Heart left ventricle (tissue), 16 donors: ENCODE measurements at regions not wholly inside any gene's neighbourhood (a gene's known extent, or its start where the extent isn't known, plus 50 kb on each side); places are given as distances from the start of the nearest gene placed in this dataset.

Experiments used
- ATAC-seq, 4 donors: fragments of 200-7000 bp; cut with Tn5 transposase; one replicate each; pipeline ENCODE4 v1.9.1; 2020 to 2022; ENCODE audit warnings: moderate library complexity in 4 of 4, mild to moderate bottlenecking in 3 of 4, moderate number of reproducible peaks in 1 of 4
- DNase-seq, 5 donors: peaks; one replicate each; pipeline ENCODE4 v3.0.0-alpha.2; 2020
- H3K27ac ChIP-seq, 12 donors: fragments of 200-600 bp; sonication (generic) in 4 of 12; one replicate each; pipeline versions ENCODE4 v1.5.0 to v1.8.0; 2016 to 2022; ENCODE audit warnings: mild to moderate bottlenecking in 2 of 12
- H3K27me3 ChIP-seq, 9 donors: fragments of 200-600 bp; sonication (generic) in 2 of 9; one replicate each; pipeline versions ENCODE4 v1.5.1 to v1.8.0; 2016 to 2022; ENCODE audit warnings: mild to moderate bottlenecking in 3 of 9
- H3K36me3 ChIP-seq, 9 donors: fragments of 200-600 bp; sonication (generic) in 2 of 9; one replicate each; pipeline versions ENCODE4 v1.5.0 to v1.8.0; 2018 to 2022; ENCODE audit warnings: mild to moderate bottlenecking in 2 of 9
- H3K4me1 ChIP-seq, 12 donors: fragments of 200-600 bp; sonication (generic) in 4 of 12; one replicate each; pipeline versions ENCODE4 v1.5.0 to v1.8.0; 2016 to 2022; ENCODE audit warnings: mild to moderate bottlenecking in 3 of 12
- H3K4me3 ChIP-seq, 12 donors: fragments of 200-600 bp; sonication (generic) in 4 of 12; one replicate each; pipeline versions ENCODE4 v1.5.0 to v1.8.0; 2017 to 2022; ENCODE audit warnings: mild to moderate bottlenecking in 9 of 12, moderate library complexity in 4 of 12
- H3K9me3 ChIP-seq, 12 donors: fragments of 200-600 bp; sonication (generic) in 4 of 12; one replicate each; pipeline versions ENCODE4 v1.5.0 to v1.8.0; 2016 to 2022; ENCODE audit warnings: mild to moderate bottlenecking in 1 of 12
- CTCF ChIP-seq, 12 donors: fragments of 200-600 bp; sonication (generic) in 4 of 12; IDR thresholded peaks; one replicate each; pipeline versions ENCODE4 v1.5.0 to v1.8.0; 2018 to 2022; ENCODE audit warnings: antibody characterized with exemption in 12 of 12, mild to moderate bottlenecking in 5 of 12
- POLR2A ChIP-seq, 2 donors: fragments of 450-650 bp; IDR thresholded peaks; one replicate each; pipeline ENCODE4 v1.6.1; 2017; ENCODE audit warnings: antibody characterized with exemption in 2 of 2, mild to moderate bottlenecking in 2 of 2, moderate library complexity in 2 of 2
- WGBS, 4 donors: extraction: QIAGEN DNeasy Blood & Tissue Kit in 2 of 4; methylation state at CpG; one replicate each; pipeline versions ENCODE4 v1.1.5 to v1.1.7; 2013 to 2018; 5-methylcytosine and 5-hydroxymethylcytosine counted together
- intact Hi-C, 10 donors: fragments of 100-400 bp; cut with DNase I; formaldehyde crosslinking; loops; one replicate each; pipeline versions ENCODE4 v1.11.1 to v1.14.2; 2022
- donor health status: ischemic (EF 13 %, LVEDD 7.1; RV severe dilation, severe dysfunction).
- donor health status: healthy with polysubstance abuse.
- donor health status: DM: no; HTN: yes; CAD: no.
- donor health status: DM: no; HTN: no; CAD: no.
- donor health status: ischemic (EF 25% LVEDD 6.9; RV normal size, moderate dysfunction).
- donor health status: ischemic (EF 25% LVEDD 5.7; RV mildly dilated, moderate dysfunction).
- donor health status: healthy.
- donor health status: DM: yes; HTN: yes; CAD: no.
- donor health status: ischemic (EF 35%, LVEDD 5.7; RV mildly dilated, moderate dysfunction).
- donor health status: nonischemic (EF 11% LVEDD 7.7; RV severe dilation, severe dysfunction).
- donor health status: DM: yes; HTN: yes; CAD: no.
- donor health status: PGD.
- donor health status: ischemic (EF 29% LVEDD 5.4; RV normal size, mild dysfunction).
- donor health status: nonischemic (EF 23%, LVEDD 6.1; RV moderate dilation, normal function).

- no peak overlapping the region for H3K4me3 ChIP-seq
- DNase-seq, result no peak
- WGBS, 4 donors, result 92 to 93% (median 92%) methylated on average over 5 of the region's 5 CpGs
- H3K36me3 ChIP-seq, result no peaks in the 10 kb centered on the region
- H3K27me3 ChIP-seq, result no peaks in the 10 kb centered on the region
- ATAC-seq, result no peak
- intact Hi-C loops, result no loop called here
- H3K27ac ChIP-seq, result no peak overlapping the region
- no peak for TF ChIP-seq CTCF (IDR thresholded peaks at IDR 0.05)
- TF ChIP-seq POLR2A (IDR thresholded peaks at IDR 0.05), result no peak
- H3K4me1 ChIP-seq, result no peaks in the 10 kb centered on the region
- H3K9me3 ChIP-seq, result peaks cover 0 to 5% (median 0%) of the 10 kb centered on the region in 12 donors
These were observed 87.4 kb upstream of the FAM169A start for GRCh38 chr5:74953554-74953936.

DNA sequence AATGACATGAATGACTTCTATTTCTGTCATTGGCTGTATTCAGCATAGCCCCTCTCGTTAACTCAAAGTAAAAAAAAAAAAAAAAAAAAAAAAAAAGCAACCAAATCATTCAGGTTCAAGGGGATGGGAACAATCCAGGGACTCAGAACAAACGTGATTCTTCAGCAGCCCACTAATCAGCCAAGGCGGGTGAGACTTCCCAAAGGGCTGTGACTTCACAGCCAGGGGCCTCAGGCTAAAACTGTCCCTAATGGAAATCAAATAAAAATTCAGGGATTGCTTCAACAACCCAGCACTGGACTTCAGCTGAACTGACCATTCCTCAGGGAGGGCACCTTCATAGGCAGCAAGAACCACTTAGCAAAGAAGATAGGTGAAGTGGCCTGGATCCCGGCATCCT, 86.2 kb upstream of the FAM169A start:
- TF ChIP-seq POLR2A (IDR thresholded peaks at IDR 0.05) (no peak), CTCF (IDR thresholded peaks at IDR 0.05) (no peak)
- no peaks in the 10 kb centered on the region for H3K27me3 ChIP-seq
- ATAC-seq, result no peak
- intact Hi-C loops, result no loop called here
- H3K9me3 ChIP-seq, result peaks cover 0 to 5% (median 0%) of the 10 kb centered on the region in 12 donors
- no peaks in the 10 kb centered on the region for H3K36me3 ChIP-seq
- no peak overlapping the region for H3K27ac ChIP-seq
- WGBS, 4 donors, result 38 to 49% (median 39%) methylated on average over 4 of the region's 4 CpGs
- no peak for DNase-seq
- H3K4me3 ChIP-seq, result no peak overlapping the region
- no peaks in the 10 kb centered on the region for H3K4me1 ChIP-seq

DNA sequence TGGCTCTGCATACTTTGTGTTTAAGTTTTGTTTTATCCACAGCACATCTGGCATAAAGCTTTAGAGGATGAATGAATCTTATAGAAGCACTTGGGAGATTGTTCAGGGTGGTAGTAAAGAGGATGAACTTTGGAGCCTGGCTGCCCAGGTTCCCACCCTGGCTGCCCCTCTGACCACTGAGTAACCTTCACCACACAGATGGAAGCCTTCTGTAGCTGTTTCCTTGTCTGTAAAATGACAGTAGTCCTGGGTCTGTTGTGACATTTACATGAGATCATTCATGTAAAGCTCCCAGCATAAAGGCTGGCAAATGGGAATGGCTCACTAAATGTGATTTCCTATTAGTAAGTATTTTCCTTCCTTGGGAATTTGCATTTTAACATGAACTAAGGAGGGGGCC, 85.7 kb upstream of the FAM169A start:
- TF ChIP-seq CTCF (IDR thresholded peaks at IDR 0.05) (no peak), POLR2A (IDR thresholded peaks at IDR 0.05) (no peak)
- ATAC-seq (no peak), DNase-seq (no peak)
- Histone ChIP-seq H3K4me1 (no peaks in the 10 kb centered on the region), H3K9me3 (peaks cover 0 to 5% (median 0%) of the 10 kb centered on the region in 12 donors), H3K4me3 (no peak overlapping the region), H3K27me3 (no peaks in the 10 kb centered on the region), H3K36me3 (no peaks in the 10 kb centered on the region), H3K27ac (no peak overlapping the region)
- intact Hi-C loops, result no loop called here

- TF ChIP-seq CTCF (IDR thresholded peaks at IDR 0.05), result no peak
- no peak for TF ChIP-seq POLR2A (IDR thresholded peaks at IDR 0.05)
- Histone ChIP-seq H3K27ac (no peak overlapping the region), H3K4me3 (no peak overlapping the region), H3K27me3 (no peaks in the 10 kb centered on the region), H3K36me3 (no peaks in the 10 kb centered on the region), H3K9me3 (peaks cover 0 to 5% (median 0%) of the 10 kb centered on the region in 12 donors), H3K4me1 (no peaks in the 10 kb centered on the region)
- no peak for DNase-seq
- ATAC-seq, result no peak
- WGBS, 4 donors, result 56 to 74% (median 62%) methylated on average over 1 of the region's 1 CpG
- intact Hi-C loops, result no loop called here
These were observed 84.8 kb upstream of the FAM169A start for GRCh38 chr5:74950836-74951515.
